IMR-90 (cell line): ENCODE measurements at regions not wholly inside any gene's neighbourhood (a gene's known extent, or its start where the extent isn't known, plus 50 kb on each side); places are given as distances from the start of the nearest gene placed in this dataset.

ENCODE experiments used
- ATAC-seq: fragments of 200-7000 bp; cut with Tn5 transposase; 2 replicates; pipeline ENCODE4 v1.9.1; 2020; ENCODE audit warnings: low read depth, mild to moderate bottlenecking, moderate library complexity
- BruUV-seq: library from RNA; stranded (reverse); fragments of 400-500 nt; replicated peaks from 2 replicates; lab custom pipeline; 2021; lab: Mats Ljungman, UMichigan
- CTCF ChIA-PET: fragments of 300-600 bp; formaldehyde crosslinking; extraction: SDS; loops from one replicate; lab custom pipeline; 2021; ENCODE audit warnings: antibody characterized with exemption; lab: Yijun Ruan, JAX
- POLR2A ChIA-PET: fragments of 300-600 bp; sonication (Branson Sonifier 250); formaldehyde crosslinking; loops from one replicate; lab custom pipeline; 2022; ENCODE audit warnings: antibody characterized with exemption; ENCODE audit not compliant: unreplicated experiment; lab: Charles Lee
- DNase-seq: peaks from one replicate; pipeline ENCODE4 v3.0.0; 2013
- H2AFZ ChIP-seq: replicated peaks from 2 replicates; pipeline ENCODE3; 2013; ENCODE audit warnings: low read length, mild to moderate bottlenecking; ENCODE audit not compliant: poor library complexity
- H2AK5ac ChIP-seq: 2 replicates; pipeline ENCODE4 v1.6.1; 2013; ENCODE audit warnings: low read depth, low read length, inconsistent platforms
- H2AK9ac ChIP-seq: replicated peaks from 2 replicates; pipeline ENCODE3; 2013; ENCODE audit warnings: mild to moderate bottlenecking, low read depth, low read length, moderate library complexity; ENCODE audit not compliant: poor library complexity
- H2BK120ac ChIP-seq: 2 replicates; pipeline ENCODE4 v1.6.1; 2013; ENCODE audit warnings: low read depth, low read length, inconsistent platforms
- H2BK15ac ChIP-seq: 3 replicates; pipeline ENCODE4 v1.6.1; 2013; ENCODE audit warnings: low read depth, low read length, inconsistent platforms
- H2BK20ac ChIP-seq: 2 replicates; pipeline ENCODE4 v1.6.1; 2013; ENCODE audit warnings: low read depth, mild to moderate bottlenecking, inconsistent platforms, low read length, moderate library complexity
- H2BK5ac ChIP-seq: 2 replicates; pipeline ENCODE4 v1.6.1; 2013; ENCODE audit warnings: mild to moderate bottlenecking, low read depth, low read length, inconsistent platforms; ENCODE audit not compliant: poor library complexity, severe bottlenecking
- H3K14ac ChIP-seq: replicated peaks from 2 replicates; pipeline ENCODE4 v1.6.1; 2013; ENCODE audit warnings: low read depth, low read length, inconsistent platforms
- H3K18ac ChIP-seq: 2 replicates; pipeline ENCODE4 v1.6.1; 2013; ENCODE audit warnings: low read depth, low read length, control low read depth
- H3K23ac ChIP-seq: 2 replicates; pipeline ENCODE4 v1.6.1; 2013; ENCODE audit warnings: low read depth, low read length, inconsistent platforms
- H3K27ac ChIP-seq: 2 replicates; pipeline ENCODE4 v1.5.1; 2013; ENCODE audit warnings: mild to moderate bottlenecking, control low read depth, low read length; ENCODE audit not compliant: insufficient read depth
- H3K27me3 ChIP-seq: 2 replicates; pipeline ENCODE4 v1.6.1; 2013; ENCODE audit warnings: low read length; ENCODE audit not compliant: control insufficient read depth, insufficient read depth
- H3K36me3 ChIP-seq: 2 replicates; pipeline ENCODE4 v1.6.1; 2013; ENCODE audit warnings: low read length, mixed read lengths; ENCODE audit not compliant: control insufficient read depth, insufficient read depth
- H3K4ac ChIP-seq: 2 replicates; pipeline ENCODE4 v1.6.1; 2013; ENCODE audit warnings: low read depth, low read length, inconsistent platforms
- H3K4me1 ChIP-seq: 2 replicates; pipeline ENCODE4 v1.6.1; 2013; ENCODE audit warnings: low read length, mixed read lengths; ENCODE audit not compliant: control insufficient read depth, insufficient read depth
- H3K4me2 ChIP-seq: 2 replicates; pipeline ENCODE4 v1.6.1; 2013; ENCODE audit warnings: low read depth, mild to moderate bottlenecking, control low read depth, low read length, moderate library complexity
- H3K4me3 ChIP-seq: 2 replicates; pipeline ENCODE4 v1.5.1; 2013; ENCODE audit warnings: low read depth, mild to moderate bottlenecking, control low read depth, low read length, moderate library complexity; ENCODE audit not compliant: insufficient read depth
- H3K56ac ChIP-seq: 2 replicates; pipeline ENCODE4 v1.6.1; 2013; ENCODE audit warnings: low read length, inconsistent platforms; ENCODE audit not compliant: insufficient read depth; ENCODE audit errors: extremely low read depth
- H3K79me1 ChIP-seq, 2 experiments: 2 replicates each; pipeline ENCODE4 v1.6.1; 2013; ENCODE audit warnings: low read length in 2 of 2, inconsistent platforms in 1 of 2, low read depth in 1 of 2
- H3K9ac ChIP-seq: 2 replicates; pipeline ENCODE4 v1.6.1; 2013; ENCODE audit warnings: low read depth, low read length, control low read depth
- H3K9me1 ChIP-seq: 2 replicates; pipeline ENCODE4 v1.6.1; 2013; ENCODE audit warnings: low read length, inconsistent platforms; ENCODE audit not compliant: insufficient read depth
- H3K9me3 ChIP-seq: 2 replicates; pipeline ENCODE4 v1.6.1; 2013; ENCODE audit warnings: low read length; ENCODE audit not compliant: control insufficient read depth, insufficient read depth
- H4K20me1 ChIP-seq: 2 replicates; pipeline ENCODE4 v1.6.1; 2013; ENCODE audit warnings: low read length, inconsistent platforms; ENCODE audit not compliant: insufficient read depth
- H4K5ac ChIP-seq: 2 replicates; pipeline ENCODE4 v1.6.1; 2013; ENCODE audit warnings: mild to moderate bottlenecking, low read depth, low read length, control low read depth
- H4K8ac ChIP-seq, 2 experiments: 2 replicates each; pipeline ENCODE4 v1.6.1; 2013; ENCODE audit warnings: low read depth in 2 of 2, low read length in 2 of 2, control low read depth in 1 of 2, inconsistent platforms in 1 of 2
- H4K91ac ChIP-seq: 2 replicates; pipeline ENCODE4 v1.6.1; 2013; ENCODE audit warnings: low read depth, low read length, inconsistent platforms; ENCODE audit not compliant: insufficient read depth
- BHLHE40 ChIP-seq: fragments of 150-350 bp; IDR thresholded peaks from 2 replicates; pipeline ENCODE4 v1.6.1; 2016; ENCODE audit warnings: mild to moderate bottlenecking, low read depth, low read length
- CEBPB ChIP-seq: IDR thresholded peaks from 2 replicates; pipeline ENCODE4 v1.6.1; 2012; ENCODE audit warnings: low read depth, low read length, improper control_type of control experiment
- CHD1 ChIP-seq: IDR thresholded peaks from 2 replicates; pipeline ENCODE4 v1.6.1; 2012; ENCODE audit warnings: low read depth, low read length, improper control_type of control experiment
- FOS ChIP-seq: fragments of 150-350 bp; IDR thresholded peaks from 2 replicates; pipeline ENCODE4 v1.6.1; 2016; ENCODE audit warnings: low read depth, low read length
- MAFK ChIP-seq: IDR thresholded peaks from 2 replicates; pipeline ENCODE4 v1.6.1; 2012; ENCODE audit warnings: low read depth, low read length, improper control_type of control experiment
- MAZ ChIP-seq: IDR thresholded peaks from 2 replicates; pipeline ENCODE4 v1.6.1; 2012; ENCODE audit warnings: low read depth, mild to moderate bottlenecking, low read length, improper control_type of control experiment, moderate library complexity, borderline replicate concordance
- MXI1 ChIP-seq: IDR thresholded peaks from 2 replicates; pipeline ENCODE4 v1.6.1; 2012; ENCODE audit warnings: low read depth, mild to moderate bottlenecking, low read length, moderate library complexity, borderline replicate concordance
- NFE2L2 ChIP-seq: fragments of 150-350 bp; IDR thresholded peaks from 2 replicates; pipeline ENCODE4 v1.6.1; 2016; ENCODE audit warnings: low read depth, mild to moderate bottlenecking, low read length
- POLR2A ChIP-seq: IDR thresholded peaks from 2 replicates; pipeline ENCODE4 v1.6.1; 2012; ENCODE audit warnings: mild to moderate bottlenecking, low read depth, low read length
- RAD21 ChIP-seq: IDR thresholded peaks from 2 replicates; pipeline ENCODE4 v1.6.1; 2012; ENCODE audit warnings: low read length, improper control_type of control experiment
- RCOR1 ChIP-seq: IDR thresholded peaks from 2 replicates; pipeline ENCODE4 v1.6.1; 2012; ENCODE audit warnings: mild to moderate bottlenecking, low read length, improper control_type of control experiment; ENCODE audit not compliant: insufficient replicate concordance
- SMC3 ChIP-seq: fragments of 150-350 bp; IDR thresholded peaks from 2 replicates; pipeline ENCODE4 v1.6.1; 2016; ENCODE audit warnings: low read depth, mild to moderate bottlenecking, antibody characterized with exemption, low read length, moderate library complexity
- WGBS, 2 experiments: methylation state at CpG; one replicate each; pipeline versions ENCODE4 v1.1.5 to v1.1.7; 2013; ENCODE audit warnings: missing lambda C conversion rate in 2 of 2; ENCODE audit not compliant: insufficient read length in 1 of 2; ENCODE audit errors: extremely low coverage in 2 of 2; 5-methylcytosine and 5-hydroxymethylcytosine counted together
- dilution Hi-C: fragments of 300-500 bp; cut with HindIII; formaldehyde crosslinking; loops from one replicate; pipeline ENCODE4 v1.14.3; 2018; ENCODE audit warnings: low sequenced_read_pairs; ENCODE audit not compliant: unreplicated experiment
- in situ Hi-C: fragments of 300-500 bp; cut with MboI; formaldehyde crosslinking; loops from 3 replicates; pipeline ENCODE4 v1.14.3; 2019; ENCODE audit warnings: low sequenced_read_pairs, inconsistent platforms, mixed read lengths
- intact Hi-C: fragments of 100-400 bp; cut with micrococcal nuclease; formaldehyde crosslinking; loops from 2 replicates; pipeline ENCODE4 v1.10.0; 2022
- TF ChIP-seq, protein P1 (sequence below): conservative IDR thresholded peaks from 2 replicates; pipeline ENCODE4 v1.5.1; 2012; ENCODE audit warnings: mild to moderate bottlenecking, low read depth, low read length, improper control_type of control experiment
- TF ChIP-seq, protein P2 (sequence below): fragments of 150-350 bp; IDR thresholded peaks from 2 replicates; pipeline ENCODE4 v1.6.1; 2017; ENCODE audit warnings: mild to moderate bottlenecking, antibody characterized with exemption, low read length, low read depth
- TF ChIP-seq, protein P3 (sequence below): fragments of 150-350 bp; IDR thresholded peaks from 2 replicates; pipeline ENCODE4 v1.6.1; 2016; ENCODE audit warnings: low read depth, mild to moderate bottlenecking, low read length, moderate library complexity, borderline replicate concordance

DNA sequence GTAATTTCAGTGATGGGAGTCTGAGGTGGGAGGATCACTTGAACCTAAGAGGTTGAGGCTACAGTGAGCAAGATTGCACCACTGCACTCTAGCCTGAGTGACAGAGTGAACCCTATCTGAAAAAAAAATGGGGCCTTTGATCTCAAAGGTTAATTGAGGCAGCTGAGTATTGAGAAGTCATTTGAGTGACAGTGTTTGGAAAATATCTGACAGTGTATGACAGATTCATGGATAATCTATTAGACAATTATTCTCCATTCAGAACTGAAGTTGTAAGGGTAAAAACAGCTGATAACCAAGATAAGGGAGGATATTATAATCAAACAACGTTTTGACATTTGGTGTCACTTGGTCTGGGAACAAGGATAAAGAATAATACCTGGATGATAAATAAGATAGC is 50.9 kb upstream of the CD36 start:
- ChIA-PET CTCF (interaction anchor here (0.6 kb wide), 1 partner anchor 8 kb away, joined by 3 read pairs; no protein-coding TSS in a partner anchor), POLR2A (no interaction called here)
- Histone ChIP-seq H2AFZ (no peak overlapping the region), H3K9me1 (no peaks in the 10 kb centered on the region), H4K8ac (no peak overlapping the region), H3K4me1 (peaks cover 2% of the 10 kb centered on the region; the same call in 1 of the 2 replicates), H3K27ac (no peak overlapping the region), H3K23ac (no peak overlapping the region), H4K20me1 (no peaks in the 10 kb centered on the region), H3K9me3 (no peaks in the 10 kb centered on the region), H2BK5ac (no peak overlapping the region), H3K9ac (no peak overlapping the region), H3K4me3 (no peak overlapping the region), H3K18ac (no peak overlapping the region), H3K4me2 (no peak overlapping the region), H3K36me3 (no peaks in the 10 kb centered on the region), H3K4ac (no peak overlapping the region), H2BK20ac (no peak overlapping the region), H2BK15ac (no peak overlapping the region), H2AK5ac (no peak overlapping the region), H4K5ac (no peak overlapping the region), H4K91ac (no peak overlapping the region), H3K27me3 (no peaks in the 10 kb centered on the region), H3K14ac (no peak overlapping the region), H3K79me1 (no peaks in the 10 kb centered on the region), H2BK120ac (no peak overlapping the region), H3K56ac (no peak overlapping the region), H2AK9ac (no peak overlapping the region)
- ATAC-seq (no peak), DNase-seq (no peak)
- WGBS, 2 experiments: no CpG with 5 or more reads among the region's 1 CpG
- in situ Hi-C loops (no loop called here), dilution Hi-C loops (no loop called here), intact Hi-C loops (no loop called here)
- TF ChIP-seq MAFK: no peak
- no peak for TF ChIP-seq FOS
- no peak for TF ChIP-seq RAD21
- TF ChIP-seq RCOR1: no peak
- TF ChIP-seq, protein P1, sequence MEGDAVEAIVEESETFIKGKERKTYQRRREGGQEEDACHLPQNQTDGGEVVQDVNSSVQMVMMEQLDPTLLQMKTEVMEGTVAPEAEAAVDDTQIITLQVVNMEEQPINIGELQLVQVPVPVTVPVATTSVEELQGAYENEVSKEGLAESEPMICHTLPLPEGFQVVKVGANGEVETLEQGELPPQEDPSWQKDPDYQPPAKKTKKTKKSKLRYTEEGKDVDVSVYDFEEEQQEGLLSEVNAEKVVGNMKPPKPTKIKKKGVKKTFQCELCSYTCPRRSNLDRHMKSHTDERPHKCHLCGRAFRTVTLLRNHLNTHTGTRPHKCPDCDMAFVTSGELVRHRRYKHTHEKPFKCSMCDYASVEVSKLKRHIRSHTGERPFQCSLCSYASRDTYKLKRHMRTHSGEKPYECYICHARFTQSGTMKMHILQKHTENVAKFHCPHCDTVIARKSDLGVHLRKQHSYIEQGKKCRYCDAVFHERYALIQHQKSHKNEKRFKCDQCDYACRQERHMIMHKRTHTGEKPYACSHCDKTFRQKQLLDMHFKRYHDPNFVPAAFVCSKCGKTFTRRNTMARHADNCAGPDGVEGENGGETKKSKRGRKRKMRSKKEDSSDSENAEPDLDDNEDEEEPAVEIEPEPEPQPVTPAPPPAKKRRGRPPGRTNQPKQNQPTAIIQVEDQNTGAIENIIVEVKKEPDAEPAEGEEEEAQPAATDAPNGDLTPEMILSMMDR: no peak
- TF ChIP-seq, protein P2, sequence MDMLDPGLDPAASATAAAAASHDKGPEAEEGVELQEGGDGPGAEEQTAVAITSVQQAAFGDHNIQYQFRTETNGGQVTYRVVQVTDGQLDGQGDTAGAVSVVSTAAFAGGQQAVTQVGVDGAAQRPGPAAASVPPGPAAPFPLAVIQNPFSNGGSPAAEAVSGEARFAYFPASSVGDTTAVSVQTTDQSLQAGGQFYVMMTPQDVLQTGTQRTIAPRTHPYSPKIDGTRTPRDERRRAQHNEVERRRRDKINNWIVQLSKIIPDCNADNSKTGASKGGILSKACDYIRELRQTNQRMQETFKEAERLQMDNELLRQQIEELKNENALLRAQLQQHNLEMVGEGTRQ: no peak
- TF ChIP-seq POLR2A: no peak
- TF ChIP-seq SMC3: no peak
- TF ChIP-seq MXI1: no peak
- TF ChIP-seq, protein P3, sequence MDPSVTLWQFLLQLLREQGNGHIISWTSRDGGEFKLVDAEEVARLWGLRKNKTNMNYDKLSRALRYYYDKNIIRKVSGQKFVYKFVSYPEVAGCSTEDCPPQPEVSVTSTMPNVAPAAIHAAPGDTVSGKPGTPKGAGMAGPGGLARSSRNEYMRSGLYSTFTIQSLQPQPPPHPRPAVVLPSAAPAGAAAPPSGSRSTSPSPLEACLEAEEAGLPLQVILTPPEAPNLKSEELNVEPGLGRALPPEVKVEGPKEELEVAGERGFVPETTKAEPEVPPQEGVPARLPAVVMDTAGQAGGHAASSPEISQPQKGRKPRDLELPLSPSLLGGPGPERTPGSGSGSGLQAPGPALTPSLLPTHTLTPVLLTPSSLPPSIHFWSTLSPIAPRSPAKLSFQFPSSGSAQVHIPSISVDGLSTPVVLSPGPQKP: no peak
- no peak for TF ChIP-seq CEBPB
- TF ChIP-seq BHLHE40: no peak
- TF ChIP-seq NFE2L2: no peak
- TF ChIP-seq CHD1: no peak
- TF ChIP-seq MAZ: no peak
- BruUV-seq: no TSS peak
